B cell (primary cell): ENCODE measurements at regions not wholly inside any gene's neighbourhood (a gene's known extent, or its start where the extent isn't known, plus 50 kb on each side); places are given as distances from the start of the nearest gene placed in this dataset.

Experiments used
- EZH2 ChIP-seq: IDR thresholded peaks from 2 replicates; pipeline ENCODE4 v1.6.1; 2012; ENCODE audit warnings: borderline replicate concordance, low read depth, mild to moderate bottlenecking, moderate library complexity, low read length; ENCODE audit not compliant: insufficient read depth, poor library complexity, severe bottlenecking
- TF ChIP-seq, protein P1 (sequence below): fragments of 200-600 bp; IDR thresholded peaks from one replicate; pipeline ENCODE4 v1.8.0; 2022; ENCODE audit warnings: antibody characterized with exemption, mild to moderate bottlenecking

DNA sequence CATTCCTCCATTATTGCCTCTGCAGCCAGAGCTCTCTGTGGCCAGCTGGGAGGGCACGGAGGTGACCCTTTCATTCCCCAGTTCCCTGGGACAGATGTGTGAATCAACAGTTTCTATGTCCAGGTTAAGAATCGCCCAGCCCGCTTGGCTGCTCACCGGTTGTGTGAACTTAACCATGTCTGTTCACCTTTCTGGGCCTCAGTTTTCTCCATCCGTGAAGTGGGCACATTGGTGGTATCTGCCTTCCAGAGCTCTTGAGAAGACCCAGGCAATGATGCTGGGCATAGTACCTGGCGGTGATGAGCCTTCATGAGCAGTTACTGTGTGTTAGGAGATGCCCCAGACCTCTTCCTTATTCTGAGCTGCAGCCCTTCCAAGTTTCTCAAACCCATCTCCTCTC is 238.3 kb downstream of the MATN1 start:
- TF ChIP-seq EZH2: no peak
- TF ChIP-seq, protein P1, sequence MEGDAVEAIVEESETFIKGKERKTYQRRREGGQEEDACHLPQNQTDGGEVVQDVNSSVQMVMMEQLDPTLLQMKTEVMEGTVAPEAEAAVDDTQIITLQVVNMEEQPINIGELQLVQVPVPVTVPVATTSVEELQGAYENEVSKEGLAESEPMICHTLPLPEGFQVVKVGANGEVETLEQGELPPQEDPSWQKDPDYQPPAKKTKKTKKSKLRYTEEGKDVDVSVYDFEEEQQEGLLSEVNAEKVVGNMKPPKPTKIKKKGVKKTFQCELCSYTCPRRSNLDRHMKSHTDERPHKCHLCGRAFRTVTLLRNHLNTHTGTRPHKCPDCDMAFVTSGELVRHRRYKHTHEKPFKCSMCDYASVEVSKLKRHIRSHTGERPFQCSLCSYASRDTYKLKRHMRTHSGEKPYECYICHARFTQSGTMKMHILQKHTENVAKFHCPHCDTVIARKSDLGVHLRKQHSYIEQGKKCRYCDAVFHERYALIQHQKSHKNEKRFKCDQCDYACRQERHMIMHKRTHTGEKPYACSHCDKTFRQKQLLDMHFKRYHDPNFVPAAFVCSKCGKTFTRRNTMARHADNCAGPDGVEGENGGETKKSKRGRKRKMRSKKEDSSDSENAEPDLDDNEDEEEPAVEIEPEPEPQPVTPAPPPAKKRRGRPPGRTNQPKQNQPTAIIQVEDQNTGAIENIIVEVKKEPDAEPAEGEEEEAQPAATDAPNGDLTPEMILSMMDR: no peak
